Breast epithelium (tissue), 3 donors: ENCODE measurements at regions not wholly inside any gene's neighbourhood (a gene's known extent, or its start where the extent isn't known, plus 50 kb on each side); places are given as distances from the start of the nearest gene placed in this dataset.

ENCODE experiments used
- POLR2A ChIP-seq: fragments of 450-650 bp; IDR thresholded peaks from one replicate; pipeline ENCODE4 v1.6.1; 2016; ENCODE audit warnings: antibody characterized with exemption, mild to moderate bottlenecking, moderate library complexity
- TF ChIP-seq, protein P1 (sequence below), 3 donors: fragments of 450-650 bp; IDR thresholded peaks; one replicate each; pipeline ENCODE4 v1.5.1; 2016 to 2017; ENCODE audit warnings: antibody characterized with exemption in 3 of 3, mild to moderate bottlenecking in 3 of 3, moderate library complexity in 3 of 3

DNA sequence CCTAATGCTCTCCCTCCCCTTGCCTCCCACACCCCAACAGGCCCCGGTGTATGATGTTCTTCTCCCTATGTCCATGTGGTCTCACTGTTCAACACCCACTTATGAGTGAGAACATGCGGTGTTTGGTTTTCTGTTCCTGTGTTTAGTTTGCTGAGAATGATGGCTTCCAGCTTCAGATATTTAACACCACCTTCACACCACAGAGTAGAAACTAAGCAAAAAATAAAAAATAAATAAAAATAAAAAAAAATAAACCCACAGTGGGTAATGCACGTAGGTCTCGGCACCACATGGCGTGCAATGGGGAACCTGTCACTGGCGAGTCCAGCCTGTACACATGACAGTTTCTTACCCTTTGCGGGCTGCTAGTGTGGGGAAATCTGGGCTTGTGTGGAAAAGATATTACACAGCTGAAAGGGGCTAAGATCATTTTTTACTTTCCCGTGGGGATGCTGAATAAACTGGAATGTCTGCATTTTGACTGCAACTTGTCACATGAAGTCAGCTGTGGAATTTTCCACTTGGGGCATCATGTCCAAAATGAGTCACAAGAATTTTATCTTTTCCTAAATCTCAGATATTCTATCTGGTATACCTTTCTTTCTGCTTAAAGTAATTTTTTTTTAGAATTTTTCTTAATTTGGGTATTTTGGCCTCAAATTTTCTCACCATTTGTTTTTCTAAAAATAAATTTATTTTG lies 170.5 kb downstream of the IRS2 start:
- TF ChIP-seq POLR2A = no peak
- TF ChIP-seq, protein P1, sequence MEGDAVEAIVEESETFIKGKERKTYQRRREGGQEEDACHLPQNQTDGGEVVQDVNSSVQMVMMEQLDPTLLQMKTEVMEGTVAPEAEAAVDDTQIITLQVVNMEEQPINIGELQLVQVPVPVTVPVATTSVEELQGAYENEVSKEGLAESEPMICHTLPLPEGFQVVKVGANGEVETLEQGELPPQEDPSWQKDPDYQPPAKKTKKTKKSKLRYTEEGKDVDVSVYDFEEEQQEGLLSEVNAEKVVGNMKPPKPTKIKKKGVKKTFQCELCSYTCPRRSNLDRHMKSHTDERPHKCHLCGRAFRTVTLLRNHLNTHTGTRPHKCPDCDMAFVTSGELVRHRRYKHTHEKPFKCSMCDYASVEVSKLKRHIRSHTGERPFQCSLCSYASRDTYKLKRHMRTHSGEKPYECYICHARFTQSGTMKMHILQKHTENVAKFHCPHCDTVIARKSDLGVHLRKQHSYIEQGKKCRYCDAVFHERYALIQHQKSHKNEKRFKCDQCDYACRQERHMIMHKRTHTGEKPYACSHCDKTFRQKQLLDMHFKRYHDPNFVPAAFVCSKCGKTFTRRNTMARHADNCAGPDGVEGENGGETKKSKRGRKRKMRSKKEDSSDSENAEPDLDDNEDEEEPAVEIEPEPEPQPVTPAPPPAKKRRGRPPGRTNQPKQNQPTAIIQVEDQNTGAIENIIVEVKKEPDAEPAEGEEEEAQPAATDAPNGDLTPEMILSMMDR (IDR thresholded peaks at IDR 0.05) = no peak
